HL-60 (cell line): ENCODE measurements at regions not wholly inside any gene's neighbourhood (a gene's known extent, or its start where the extent isn't known, plus 50 kb on each side); places are given as distances from the start of the nearest gene placed in this dataset.

Source experiments
- DNase-seq, 2 experiments: peaks; one replicate each; pipeline ENCODE4 v3.0.0-alpha.2; 2010 to 2020; ENCODE audit warnings: low read depth in 1 of 2, low spot score in 1 of 2
- H3K27ac ChIP-seq: fragments of 250-450 bp; sonication (Bioruptor Pico); replicated peaks from 2 replicates; pipeline ENCODE4 v1.5.1; 2020; ENCODE audit warnings: mild to moderate bottlenecking, moderate library complexity
- H3K27me3 ChIP-seq: fragments of 250-450 bp; sonication (Bioruptor Pico); 2 replicates; pipeline ENCODE4 v1.5.1; 2021; ENCODE audit warnings: mild to moderate bottlenecking, moderate library complexity; ENCODE audit not compliant: insufficient read depth, poor library complexity, severe bottlenecking
- H3K4me3 ChIP-seq: replicated peaks from 2 replicates; pipeline ENCODE4 v1.5.1; 2011; ENCODE audit warnings: mild to moderate bottlenecking, control low read depth, low read length; ENCODE audit not compliant: insufficient read depth
- GABPA ChIP-seq: IDR thresholded peaks from 2 replicates; pipeline ENCODE4 v1.6.1; 2012; ENCODE audit warnings: low read depth
- POLR2AphosphoS5 ChIP-seq: IDR thresholded peaks from 2 replicates; pipeline ENCODE4 v1.6.1; 2012; ENCODE audit warnings: low read depth
- SPI1 ChIP-seq: IDR thresholded peaks from 2 replicates; pipeline ENCODE4 v1.6.1; 2012; ENCODE audit warnings: low read depth, mild to moderate bottlenecking, borderline replicate concordance
- TF ChIP-seq, protein P1 (sequence below): IDR thresholded peaks from one replicate; pipeline ENCODE4 v1.5.1; 2011; ENCODE audit warnings: low read length, control low read depth, inconsistent platforms; ENCODE audit not compliant: insufficient read depth
- TF ChIP-seq, protein P2 (sequence below): IDR thresholded peaks from 2 replicates; pipeline ENCODE4 v1.6.1; 2012; ENCODE audit warnings: low read depth; ENCODE audit not compliant: insufficient replicate concordance

GRCh38 chr18:33835419-33835818 lies 257.4 kb downstream of the ASXL3 start:
- TF ChIP-seq, protein P1, sequence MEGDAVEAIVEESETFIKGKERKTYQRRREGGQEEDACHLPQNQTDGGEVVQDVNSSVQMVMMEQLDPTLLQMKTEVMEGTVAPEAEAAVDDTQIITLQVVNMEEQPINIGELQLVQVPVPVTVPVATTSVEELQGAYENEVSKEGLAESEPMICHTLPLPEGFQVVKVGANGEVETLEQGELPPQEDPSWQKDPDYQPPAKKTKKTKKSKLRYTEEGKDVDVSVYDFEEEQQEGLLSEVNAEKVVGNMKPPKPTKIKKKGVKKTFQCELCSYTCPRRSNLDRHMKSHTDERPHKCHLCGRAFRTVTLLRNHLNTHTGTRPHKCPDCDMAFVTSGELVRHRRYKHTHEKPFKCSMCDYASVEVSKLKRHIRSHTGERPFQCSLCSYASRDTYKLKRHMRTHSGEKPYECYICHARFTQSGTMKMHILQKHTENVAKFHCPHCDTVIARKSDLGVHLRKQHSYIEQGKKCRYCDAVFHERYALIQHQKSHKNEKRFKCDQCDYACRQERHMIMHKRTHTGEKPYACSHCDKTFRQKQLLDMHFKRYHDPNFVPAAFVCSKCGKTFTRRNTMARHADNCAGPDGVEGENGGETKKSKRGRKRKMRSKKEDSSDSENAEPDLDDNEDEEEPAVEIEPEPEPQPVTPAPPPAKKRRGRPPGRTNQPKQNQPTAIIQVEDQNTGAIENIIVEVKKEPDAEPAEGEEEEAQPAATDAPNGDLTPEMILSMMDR = no peak
- TF ChIP-seq POLR2AphosphoS5 (no peak), GABPA (no peak), SPI1 (no peak)
- TF ChIP-seq, protein P2, sequence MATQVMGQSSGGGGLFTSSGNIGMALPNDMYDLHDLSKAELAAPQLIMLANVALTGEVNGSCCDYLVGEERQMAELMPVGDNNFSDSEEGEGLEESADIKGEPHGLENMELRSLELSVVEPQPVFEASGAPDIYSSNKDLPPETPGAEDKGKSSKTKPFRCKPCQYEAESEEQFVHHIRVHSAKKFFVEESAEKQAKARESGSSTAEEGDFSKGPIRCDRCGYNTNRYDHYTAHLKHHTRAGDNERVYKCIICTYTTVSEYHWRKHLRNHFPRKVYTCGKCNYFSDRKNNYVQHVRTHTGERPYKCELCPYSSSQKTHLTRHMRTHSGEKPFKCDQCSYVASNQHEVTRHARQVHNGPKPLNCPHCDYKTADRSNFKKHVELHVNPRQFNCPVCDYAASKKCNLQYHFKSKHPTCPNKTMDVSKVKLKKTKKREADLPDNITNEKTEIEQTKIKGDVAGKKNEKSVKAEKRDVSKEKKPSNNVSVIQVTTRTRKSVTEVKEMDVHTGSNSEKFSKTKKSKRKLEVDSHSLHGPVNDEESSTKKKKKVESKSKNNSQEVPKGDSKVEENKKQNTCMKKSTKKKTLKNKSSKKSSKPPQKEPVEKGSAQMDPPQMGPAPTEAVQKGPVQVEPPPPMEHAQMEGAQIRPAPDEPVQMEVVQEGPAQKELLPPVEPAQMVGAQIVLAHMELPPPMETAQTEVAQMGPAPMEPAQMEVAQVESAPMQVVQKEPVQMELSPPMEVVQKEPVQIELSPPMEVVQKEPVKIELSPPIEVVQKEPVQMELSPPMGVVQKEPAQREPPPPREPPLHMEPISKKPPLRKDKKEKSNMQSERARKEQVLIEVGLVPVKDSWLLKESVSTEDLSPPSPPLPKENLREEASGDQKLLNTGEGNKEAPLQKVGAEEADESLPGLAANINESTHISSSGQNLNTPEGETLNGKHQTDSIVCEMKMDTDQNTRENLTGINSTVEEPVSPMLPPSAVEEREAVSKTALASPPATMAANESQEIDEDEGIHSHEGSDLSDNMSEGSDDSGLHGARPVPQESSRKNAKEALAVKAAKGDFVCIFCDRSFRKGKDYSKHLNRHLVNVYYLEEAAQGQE = no peak
- no peak for DNase-seq

GRCh38 chr18:33833842-33834241 lies 255.8 kb downstream of the ASXL3 start:
- Histone ChIP-seq H3K4me3 (no peak overlapping the region), H3K27ac (no peak overlapping the region), H3K27me3 (no peaks in the 10 kb centered on the region)
- no peak for DNase-seq
- TF ChIP-seq GABPA (no peak), SPI1 (no peak), POLR2AphosphoS5 (no peak)
- TF ChIP-seq, protein P2 = no peak
- TF ChIP-seq, protein P1 = no peak

More at GRCh38 chr18:33835419-33835818, 257.4 kb downstream of the ASXL3 start:
- Histone ChIP-seq H3K27ac (no peak overlapping the region), H3K4me3 (no peak overlapping the region), H3K27me3 (no peaks in the 10 kb centered on the region)

DNA sequence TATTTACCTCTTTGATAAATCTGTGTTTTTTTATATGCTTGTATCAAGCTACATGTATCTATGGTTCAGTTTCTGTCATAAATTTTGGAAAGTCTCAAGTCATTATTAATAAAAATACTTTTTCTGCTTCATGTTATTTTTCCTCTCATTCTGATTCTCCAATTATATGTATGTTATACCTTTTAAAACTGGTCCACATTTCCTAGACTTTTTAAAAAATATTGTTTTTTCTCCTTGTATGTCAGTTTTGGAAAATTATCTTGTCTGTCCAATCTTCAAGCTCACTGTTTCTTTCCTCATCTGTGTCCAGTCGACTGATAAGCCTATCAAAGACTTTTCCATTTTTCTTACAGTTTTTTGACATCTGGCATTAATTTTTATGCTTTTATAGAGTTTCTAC lies 253.4 kb downstream of the ASXL3 start:
- Histone ChIP-seq H3K4me3 (no peak overlapping the region), H3K27me3 (no peaks in the 10 kb centered on the region), H3K27ac (no peak overlapping the region)
- no peak for DNase-seq
- TF ChIP-seq, protein P2 = no peak
- TF ChIP-seq GABPA (no peak), SPI1 (no peak), POLR2AphosphoS5 (no peak)
- TF ChIP-seq, protein P1 = no peak
